ENCODE measurements at regions not wholly inside any gene's neighbourhood (a gene's known extent, or its start where the extent isn't known, plus 50 kb on each side); places are given as distances from the start of the nearest gene placed in this dataset.

GRCh38 chr13:22738357-22738756, 442.4 kb upstream of the SGCG start:
- no peak for DNase-seq (ENCODE audit: low read depth, low spot score)

- no peak for DNase-seq (ENCODE audit: low read depth, low spot score)
These were observed 440.5 kb upstream of the SGCG start for GRCh38 chr13:22740264-22740663.

GRCh38 chr13:22744688-22745452, 435.9 kb upstream of the SGCG start:
- DNase-seq (ENCODE audit: low read depth, low spot score): no peak

DNA sequence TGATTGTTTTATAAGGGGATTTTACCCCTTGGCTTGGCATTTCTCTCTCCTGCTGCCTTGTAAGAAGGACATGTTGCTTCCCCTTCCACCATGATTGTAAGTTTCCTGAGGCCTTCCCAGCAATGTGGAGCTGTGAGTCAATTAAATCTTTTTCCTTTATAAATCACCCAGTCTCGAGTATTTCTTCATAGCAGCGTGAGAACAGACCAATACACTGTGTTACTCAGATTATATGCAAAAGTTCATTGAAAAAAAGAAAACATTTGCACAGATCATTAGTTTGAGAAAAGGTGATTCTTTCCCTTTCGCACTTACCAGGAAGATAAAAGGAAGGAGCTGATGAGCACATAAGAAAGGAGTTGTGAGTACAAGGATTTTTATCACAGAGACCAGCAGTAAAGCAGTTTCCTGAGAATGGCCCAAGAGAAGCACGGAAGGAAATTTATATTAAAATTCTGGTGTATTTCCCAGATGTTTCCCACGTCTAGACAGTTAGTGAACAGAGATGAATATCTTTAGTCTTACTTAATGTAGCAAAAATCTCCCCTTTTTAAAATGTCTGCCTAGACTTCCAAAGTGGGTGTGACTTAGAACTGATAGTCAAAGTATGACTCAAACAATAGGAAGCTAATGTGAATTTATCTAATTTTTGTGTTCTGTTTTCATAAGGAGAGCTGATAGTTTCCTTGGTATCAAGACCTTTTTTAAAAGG, 431.8 kb upstream of the SGCG start:
- DNase-seq (ENCODE audit: low read depth, low spot score): peak; percentile 15

- DNase-seq (ENCODE audit: low read depth, low spot score): no peak
These were observed 431.2 kb upstream of the SGCG start for GRCh38 chr13:22749626-22750025.

DNA sequence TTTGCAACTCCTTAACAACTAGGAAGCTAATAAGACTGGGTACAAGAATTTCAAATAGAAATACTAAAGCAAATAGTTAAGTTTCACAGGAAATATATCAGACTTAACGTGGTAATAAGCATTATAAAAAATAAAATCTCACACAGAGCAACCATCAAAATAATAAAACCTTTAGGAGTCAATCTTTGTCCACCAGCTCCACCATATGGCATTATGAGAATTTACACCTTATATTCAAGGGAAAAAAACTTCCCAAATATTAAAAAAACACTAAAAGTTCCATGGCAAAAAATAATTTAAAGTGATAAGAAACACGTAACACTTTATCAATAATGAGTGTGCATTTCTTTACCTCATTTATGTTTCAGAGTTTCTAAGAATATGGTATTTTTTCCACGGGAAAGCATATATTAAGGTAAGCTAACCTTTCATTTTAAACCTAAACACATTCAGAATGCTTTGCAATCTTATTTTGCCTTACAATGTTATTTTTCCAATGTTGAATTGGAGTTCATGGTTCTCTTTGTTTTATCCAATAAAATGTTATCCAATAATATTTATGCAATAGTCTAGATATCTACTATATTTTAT, 423.2 kb upstream of the SGCG start:
- peak; percentile 37 for DNase-seq (ENCODE audit: low read depth, low spot score)

DNA sequence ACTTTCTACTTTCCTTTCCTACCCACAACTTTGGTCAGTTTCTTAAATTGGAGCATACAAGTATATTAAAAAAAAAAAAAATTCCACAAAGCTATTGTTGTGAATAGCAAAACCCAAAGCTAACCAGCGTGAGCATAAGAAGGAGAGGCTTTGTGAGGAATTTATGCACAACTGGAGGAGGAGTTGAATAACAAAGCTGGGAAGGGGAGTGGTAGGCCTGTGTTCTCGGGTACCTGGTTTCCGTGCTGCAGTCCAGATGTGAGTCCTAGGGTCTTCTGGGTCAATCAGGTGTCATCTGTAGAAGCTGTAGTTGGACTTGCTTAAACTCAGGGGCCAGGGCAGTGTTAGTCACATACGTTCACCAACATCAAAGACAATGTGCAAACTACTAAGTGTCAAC, 422.5 kb upstream of the SGCG start:
- DNase-seq (ENCODE audit: low read depth, low spot score): no peak

DNA sequence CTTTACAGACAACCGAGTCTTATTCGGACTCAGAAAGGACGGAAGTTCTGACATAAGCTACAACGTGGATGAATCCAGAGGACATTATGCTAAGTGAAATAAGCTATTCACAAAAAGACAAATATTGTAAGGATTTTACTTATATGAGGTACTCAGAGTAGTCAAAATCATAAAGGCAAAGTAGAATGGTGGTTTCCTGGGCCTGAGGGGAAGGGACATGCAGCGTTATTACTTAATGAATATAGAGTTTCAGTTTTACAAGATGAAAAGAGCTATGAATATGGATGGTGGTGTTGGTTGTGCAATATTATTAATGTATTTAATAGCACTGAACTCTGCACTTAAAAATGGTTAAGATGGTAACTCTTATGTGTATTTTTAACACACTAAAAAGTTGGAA, 419.1 kb upstream of the SGCG start:
- no peak for DNase-seq (ENCODE audit: low read depth, low spot score)

DNA sequence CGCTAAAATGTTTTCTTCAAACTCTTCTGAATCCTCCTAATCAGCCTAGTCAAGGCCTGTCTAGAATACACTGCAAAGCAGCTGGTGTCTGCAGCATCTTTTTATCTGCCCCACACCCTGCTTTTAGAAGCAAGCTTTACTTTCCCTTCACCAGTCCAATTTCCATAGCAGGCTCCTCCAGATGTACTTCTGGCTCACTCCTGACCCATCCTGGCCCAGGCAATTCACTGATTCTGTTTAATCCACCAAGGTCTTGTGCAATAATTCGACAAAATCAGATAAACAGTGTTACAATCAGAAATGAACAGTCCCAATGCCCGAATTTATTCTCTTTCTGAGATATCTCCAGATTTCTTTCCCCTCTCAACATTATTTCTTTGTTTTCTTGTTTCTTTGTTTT, 415.2 kb upstream of the SGCG start:
- no peak for DNase-seq (ENCODE audit: low read depth, low spot score)

DNA sequence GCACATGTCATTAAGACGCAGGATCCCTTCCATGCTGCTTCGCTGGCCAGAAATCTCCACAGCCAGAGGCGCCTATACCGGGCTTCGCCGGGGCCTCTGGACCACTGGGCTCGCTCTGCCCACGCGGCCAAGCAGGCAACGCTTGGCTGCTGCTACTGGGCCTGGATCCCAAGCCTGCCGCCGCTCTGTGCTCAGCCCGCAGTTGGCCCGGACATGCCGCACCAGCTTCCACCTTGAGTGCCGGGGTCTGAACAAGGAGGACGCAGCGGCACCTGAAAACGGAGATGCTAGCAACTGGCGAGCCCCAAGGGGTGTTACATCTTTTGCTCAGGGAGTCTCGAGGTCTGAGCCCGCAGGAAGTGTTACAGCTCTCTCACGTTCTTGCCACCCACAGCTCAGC, 409.9 kb upstream of the SGCG start:
- no peak for DNase-seq (ENCODE audit: low read depth, low spot score)

DNA sequence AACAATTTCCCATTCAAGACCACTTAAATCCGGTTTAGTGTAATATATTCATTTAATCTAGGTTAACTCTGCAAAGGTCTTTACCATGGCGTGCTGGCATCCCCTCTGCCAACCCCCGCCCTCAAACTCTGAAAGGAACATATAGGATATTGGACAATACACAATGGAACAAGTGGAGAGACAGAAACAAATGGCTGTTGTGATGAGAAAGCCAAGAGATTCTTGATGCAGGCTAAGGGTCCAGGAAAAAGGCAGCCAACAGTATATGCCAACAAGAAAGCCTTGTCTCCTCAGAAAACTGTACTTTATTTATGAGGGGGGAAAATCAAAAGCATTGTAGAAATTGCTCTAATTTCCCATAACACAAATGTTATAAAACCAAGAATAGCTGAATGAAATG, 407.3 kb upstream of the SGCG start:
- DNase-seq (ENCODE audit: low read depth, low spot score): no peak

GRCh38 chr13:22776394-22777186, 404.2 kb upstream of the SGCG start:
- DNase-seq (ENCODE audit: low read depth, low spot score): no peak

GRCh38 chr13:22777207-22777606, 403.6 kb upstream of the SGCG start:
- no peak for DNase-seq (ENCODE audit: low read depth, low spot score)

- DNase-seq (ENCODE audit: low read depth, low spot score): peak; percentile 43
These were observed 391.7 kb upstream of the SGCG start for GRCh38 chr13:22789027-22789593.

GRCh38 chr13:22789916-22790315, 390.9 kb upstream of the SGCG start:
- DNase-seq (ENCODE audit: low read depth, low spot score): no peak

DNA sequence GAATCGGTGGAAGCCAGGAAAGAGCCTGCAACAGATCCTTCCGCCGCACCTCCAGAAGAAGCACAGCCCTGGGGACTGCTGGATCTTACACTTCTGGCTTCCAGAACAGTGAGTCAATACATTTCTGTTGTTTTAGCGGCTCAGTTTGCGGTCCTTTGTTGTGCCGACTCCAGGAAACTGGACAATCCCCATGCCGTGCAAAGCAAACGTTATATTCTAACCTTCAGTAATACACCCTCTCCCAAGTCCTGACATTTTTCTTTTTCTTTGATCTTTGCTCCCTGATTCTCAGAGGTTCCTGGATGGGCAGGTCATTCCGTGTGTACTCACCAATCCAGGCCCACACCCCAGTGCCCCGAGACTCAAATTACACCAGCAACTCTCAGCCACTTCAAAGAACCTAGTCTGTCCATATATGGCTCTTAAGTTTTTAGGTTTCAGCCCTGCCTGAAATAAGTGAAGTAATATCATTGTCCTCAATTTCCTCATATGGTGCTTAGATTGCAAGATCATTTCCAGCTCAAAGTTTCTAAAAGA, 387.1 kb upstream of the SGCG start:
- peak; percentile 68 for DNase-seq (ENCODE audit: low read depth, low spot score)

DNA sequence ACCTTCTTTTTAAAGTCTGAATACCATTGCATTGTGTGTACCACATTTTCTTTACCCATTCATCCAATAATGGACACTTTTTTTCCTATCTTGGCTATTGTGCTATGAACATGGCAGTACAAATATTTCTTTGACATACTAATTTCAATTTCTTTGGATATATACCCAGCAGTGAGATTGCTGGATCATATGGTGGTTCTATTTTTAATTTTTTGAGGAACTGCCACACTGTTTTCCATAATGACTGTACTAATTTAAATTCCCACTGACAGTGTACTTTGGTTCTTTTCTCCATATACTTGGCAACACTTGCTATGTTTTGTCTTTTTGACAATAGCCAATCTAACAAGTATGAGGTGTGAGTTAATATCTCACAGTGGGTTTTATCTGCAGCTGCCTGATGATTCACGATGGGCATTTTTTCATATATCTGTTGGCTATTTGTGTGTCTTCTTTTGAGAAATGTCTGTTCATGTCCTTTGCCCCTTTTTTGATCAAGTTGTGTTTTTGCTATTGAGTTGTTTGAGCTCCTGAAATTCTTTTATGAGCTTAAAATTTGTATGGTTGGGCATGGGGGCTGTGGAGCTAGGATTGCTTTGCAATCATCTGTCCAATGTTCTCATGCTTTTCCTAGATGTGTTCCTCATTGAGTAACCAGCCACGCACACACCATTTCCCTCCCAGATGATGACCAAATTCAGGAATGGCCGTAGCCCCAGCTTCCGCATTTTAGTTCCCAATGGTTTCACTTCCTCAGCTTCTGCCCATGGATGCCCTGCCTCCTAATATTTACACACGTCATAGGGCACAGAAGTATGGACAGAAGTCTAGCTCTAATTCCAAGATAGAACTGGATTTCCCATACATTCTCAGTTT, 380.0 kb upstream of the SGCG start:
- DNase-seq (ENCODE audit: low read depth, low spot score): no peak

DNA sequence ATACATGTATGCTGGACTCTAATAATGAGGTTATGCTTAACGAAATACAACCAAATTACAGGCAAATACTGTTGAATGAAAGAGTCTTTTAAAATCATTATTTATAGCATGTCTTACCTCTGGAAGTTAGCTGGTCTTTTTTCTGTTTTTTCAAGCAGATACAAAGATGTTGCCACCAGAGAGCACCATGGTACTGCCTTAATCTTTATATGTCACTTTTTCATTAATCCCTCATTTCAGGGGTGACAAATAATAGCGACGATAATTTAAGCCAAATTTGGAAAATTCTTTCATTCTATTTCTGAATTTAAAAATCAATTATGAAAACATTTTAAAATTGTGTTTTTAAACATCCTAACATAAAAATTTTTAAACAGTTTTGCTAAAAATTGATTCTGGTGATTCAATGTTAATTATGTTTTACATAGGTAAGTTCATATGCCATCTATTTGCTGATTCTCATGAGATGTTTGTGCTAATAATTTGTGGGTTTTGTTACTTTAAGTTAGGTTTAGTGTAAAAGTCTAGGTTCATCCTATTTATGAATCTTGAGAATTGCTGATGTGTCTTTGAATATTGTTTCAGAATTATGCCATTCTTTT, 379.3 kb upstream of the SGCG start:
- DNase-seq (ENCODE audit: low read depth, low spot score): peak; percentile 45

GRCh38 chr13:22812793-22813192, 368.0 kb upstream of the SGCG start:
- peak; percentile 6 for DNase-seq (ENCODE audit: low read depth, low spot score)
